SU-DHL-6 (cell line): ENCODE measurements at regions not wholly inside any gene's neighbourhood (a gene's known extent, or its start where the extent isn't known, plus 50 kb on each side); places are given as distances from the start of the nearest gene placed in this dataset.

Experiments used
- H2AFZ ChIP-seq: fragments of 200-600 bp; sonication (generic); 2 replicates; pipeline ENCODE4 v1.6.1; 2014; ENCODE audit warnings: low read depth, mild to moderate bottlenecking, moderate library complexity, mixed read lengths, antibody characterized with exemption, low read length; ENCODE audit not compliant: severe bottlenecking
- H3F3A ChIP-seq: fragments of 200-600 bp; shearing (Covaris generic); 2 replicates; pipeline ENCODE4 v1.6.0; 2016; ENCODE audit warnings: antibody characterized with exemption, mild to moderate bottlenecking; ENCODE audit not compliant: insufficient read depth
- H3K27ac ChIP-seq: fragments of 200-600 bp; sonication (generic); 2 replicates; pipeline ENCODE4 v1.5.1; 2016; ENCODE audit warnings: low read depth, mild to moderate bottlenecking, low read length, moderate library complexity, mixed read lengths
- H3K27me3 ChIP-seq: fragments of 200-600 bp; sonication (generic), shearing (Covaris generic); 2 replicates; pipeline ENCODE4 v1.6.0; 2014; ENCODE audit warnings: mild to moderate bottlenecking, low read length
- H3K36me3 ChIP-seq: fragments of 200-600 bp; sonication (generic); 2 replicates; pipeline ENCODE4 v1.6.1; 2014; ENCODE audit warnings: mild to moderate bottlenecking, low read length, mixed read lengths
- H3K4me2 ChIP-seq: fragments of 300-600, 200-600 bp; shearing (Covaris generic), sonication (generic); 2 replicates; pipeline ENCODE4 v1.6.0; 2014; ENCODE audit warnings: low read length, low read depth, mild to moderate bottlenecking; ENCODE audit not compliant: poor library complexity, severe bottlenecking
- H3K4me3 ChIP-seq: fragments of 200-600 bp; sonication (generic); 2 replicates; pipeline ENCODE4 v1.5.1; 2014; ENCODE audit warnings: antibody characterized with exemption, low read length, mild to moderate bottlenecking, mixed read lengths; ENCODE audit not compliant: insufficient read depth, poor library complexity, severe bottlenecking
- H3K79me2 ChIP-seq: fragments of 200-600 bp; sonication (generic); 2 replicates; pipeline ENCODE4 v1.6.1; 2014; ENCODE audit warnings: mild to moderate bottlenecking, low read length, moderate library complexity; ENCODE audit not compliant: insufficient read depth
- H3K9ac ChIP-seq: fragments of 200-600 bp; sonication (generic); 2 replicates; pipeline ENCODE4 v1.7.0; 2014; ENCODE audit warnings: mild to moderate bottlenecking, low read length
- H3K9me2 ChIP-seq: fragments of 200-600 bp; sonication (generic); replicated peaks from 2 replicates; pipeline ENCODE4 v1.6.1; 2014; ENCODE audit warnings: low read length; ENCODE audit not compliant: insufficient read depth
- H3K9me3 ChIP-seq: fragments of 200-600 bp; sonication (generic); 2 replicates; pipeline ENCODE4 v1.6.1; 2014; ENCODE audit warnings: low read length, mixed read lengths; ENCODE audit not compliant: insufficient read depth
- H4K20me1 ChIP-seq: fragments of 200-600 bp; sonication (generic); 2 replicates; pipeline ENCODE4 v1.6.1; 2014; ENCODE audit warnings: low read depth, mild to moderate bottlenecking, antibody characterized with exemption, low read length, moderate library complexity, mixed read lengths
- EZH2phosphoT487 ChIP-seq: fragments of 200-600 bp; sonication (generic), shearing (Covaris generic); conservative IDR thresholded peaks from 2 replicates; pipeline ENCODE4 v1.6.1; 2018; ENCODE audit warnings: mild to moderate bottlenecking, antibody characterized with exemption, low read length, moderate library complexity, mixed read lengths
- TF ChIP-seq, protein P1 (sequence below): fragments of 200-600 bp; sonication (generic); IDR thresholded peaks from one replicate; pipeline ENCODE4 v1.5.1; 2017; ENCODE audit warnings: antibody characterized with exemption, mild to moderate bottlenecking, low read length, moderate library complexity; ENCODE audit not compliant: insufficient read depth, poor library complexity, severe bottlenecking

DNA sequence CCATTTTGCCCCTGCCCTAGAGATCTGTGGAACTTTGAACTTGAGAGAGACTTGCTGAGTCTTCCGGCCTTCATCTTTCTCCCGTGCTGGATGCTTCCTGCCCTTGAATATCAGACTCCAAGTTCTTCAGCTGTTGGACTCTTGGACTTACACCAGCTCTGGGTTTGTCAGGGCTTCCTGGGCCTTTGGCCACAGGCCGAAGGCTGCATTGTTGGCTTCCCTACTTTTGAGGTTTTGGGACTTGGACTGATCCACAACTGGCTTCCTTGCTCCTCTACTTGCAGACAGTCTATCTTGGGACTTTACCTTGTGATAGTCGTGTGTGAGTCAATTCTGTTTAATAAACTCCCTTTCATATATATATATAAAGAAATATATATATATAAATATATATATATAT is 1071.0 kb downstream of the ADGRL3 start:
- no peaks in the 10 kb centered on the region for H3K36me3 ChIP-seq
- no peak overlapping the region for H3K4me2 ChIP-seq
- TF ChIP-seq EZH2phosphoT487, result no peak
- TF ChIP-seq, protein P1, sequence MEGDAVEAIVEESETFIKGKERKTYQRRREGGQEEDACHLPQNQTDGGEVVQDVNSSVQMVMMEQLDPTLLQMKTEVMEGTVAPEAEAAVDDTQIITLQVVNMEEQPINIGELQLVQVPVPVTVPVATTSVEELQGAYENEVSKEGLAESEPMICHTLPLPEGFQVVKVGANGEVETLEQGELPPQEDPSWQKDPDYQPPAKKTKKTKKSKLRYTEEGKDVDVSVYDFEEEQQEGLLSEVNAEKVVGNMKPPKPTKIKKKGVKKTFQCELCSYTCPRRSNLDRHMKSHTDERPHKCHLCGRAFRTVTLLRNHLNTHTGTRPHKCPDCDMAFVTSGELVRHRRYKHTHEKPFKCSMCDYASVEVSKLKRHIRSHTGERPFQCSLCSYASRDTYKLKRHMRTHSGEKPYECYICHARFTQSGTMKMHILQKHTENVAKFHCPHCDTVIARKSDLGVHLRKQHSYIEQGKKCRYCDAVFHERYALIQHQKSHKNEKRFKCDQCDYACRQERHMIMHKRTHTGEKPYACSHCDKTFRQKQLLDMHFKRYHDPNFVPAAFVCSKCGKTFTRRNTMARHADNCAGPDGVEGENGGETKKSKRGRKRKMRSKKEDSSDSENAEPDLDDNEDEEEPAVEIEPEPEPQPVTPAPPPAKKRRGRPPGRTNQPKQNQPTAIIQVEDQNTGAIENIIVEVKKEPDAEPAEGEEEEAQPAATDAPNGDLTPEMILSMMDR, result no peak
- H3F3A ChIP-seq, result no peaks in the 10 kb centered on the region
- H2AFZ ChIP-seq, result no peak overlapping the region
- H3K9me2 ChIP-seq, result no peaks in the 10 kb centered on the region
- H3K79me2 ChIP-seq, result no peaks in the 10 kb centered on the region
- no peak overlapping the region for H3K4me3 ChIP-seq
- H4K20me1 ChIP-seq, result no peaks in the 10 kb centered on the region
- H3K27me3 ChIP-seq, result no peaks in the 10 kb centered on the region
- H3K27ac ChIP-seq, result no peak overlapping the region
- H3K9ac ChIP-seq, result no peak overlapping the region
- no peaks in the 10 kb centered on the region for H3K9me3 ChIP-seq

GRCh38 chr4:62269918-62270317 is 1069.8 kb downstream of the ADGRL3 start:
- Histone ChIP-seq H4K20me1 (no peaks in the 10 kb centered on the region), H3K4me2 (no peak overlapping the region), H3K36me3 (no peaks in the 10 kb centered on the region), H3K27ac (no peak overlapping the region), H2AFZ (no peak overlapping the region), H3K9ac (no peak overlapping the region), H3K9me2 (no peaks in the 10 kb centered on the region), H3K27me3 (no peaks in the 10 kb centered on the region), H3F3A (no peaks in the 10 kb centered on the region), H3K4me3 (no peak overlapping the region), H3K79me2 (no peaks in the 10 kb centered on the region), H3K9me3 (no peaks in the 10 kb centered on the region)
- TF ChIP-seq, protein P1, result no peak
- TF ChIP-seq EZH2phosphoT487, result no peak

- Histone ChIP-seq H3K4me3 (no peak overlapping the region), H3K27me3 (no peaks in the 10 kb centered on the region), H3K9me3 (no peaks in the 10 kb centered on the region), H3K79me2 (no peaks in the 10 kb centered on the region), H4K20me1 (no peaks in the 10 kb centered on the region), H3F3A (no peaks in the 10 kb centered on the region), H3K36me3 (no peaks in the 10 kb centered on the region), H3K4me2 (no peak overlapping the region), H3K27ac (no peak overlapping the region), H3K9me2 (no peaks in the 10 kb centered on the region), H2AFZ (no peak overlapping the region), H3K9ac (no peak overlapping the region)
- no peak for TF ChIP-seq EZH2phosphoT487
- TF ChIP-seq, protein P1, result no peak
Observed at GRCh38 chr4:62263454-62263853, 1063.3 kb downstream of the ADGRL3 start.
